Body of pancreas (tissue), 4 donors: ENCODE measurements at regions not wholly inside any gene's neighbourhood (a gene's known extent, or its start where the extent isn't known, plus 50 kb on each side); places are given as distances from the start of the nearest gene placed in this dataset.

Source experiments
- POLR2A ChIP-seq, 3 donors: fragments of 450-650 bp; IDR thresholded peaks; one replicate each; pipeline ENCODE4 v1.6.1; 2016; ENCODE audit warnings: antibody characterized with exemption in 3 of 3, mild to moderate bottlenecking in 2 of 3
- TF ChIP-seq, protein P1 (sequence below), 7 experiments: fragments of 450-650 bp in 4 of 7; fragments of 200-600 bp in 3 of 7; sonication (generic) in 3 of 7; IDR thresholded peaks; one replicate each; pipeline ENCODE4 v1.5.1; 2016 to 2019; ENCODE audit warnings: antibody characterized with exemption in 7 of 7

- TF ChIP-seq POLR2A (IDR thresholded peaks at IDR 0.05), result no peak
- TF ChIP-seq, protein P1, sequence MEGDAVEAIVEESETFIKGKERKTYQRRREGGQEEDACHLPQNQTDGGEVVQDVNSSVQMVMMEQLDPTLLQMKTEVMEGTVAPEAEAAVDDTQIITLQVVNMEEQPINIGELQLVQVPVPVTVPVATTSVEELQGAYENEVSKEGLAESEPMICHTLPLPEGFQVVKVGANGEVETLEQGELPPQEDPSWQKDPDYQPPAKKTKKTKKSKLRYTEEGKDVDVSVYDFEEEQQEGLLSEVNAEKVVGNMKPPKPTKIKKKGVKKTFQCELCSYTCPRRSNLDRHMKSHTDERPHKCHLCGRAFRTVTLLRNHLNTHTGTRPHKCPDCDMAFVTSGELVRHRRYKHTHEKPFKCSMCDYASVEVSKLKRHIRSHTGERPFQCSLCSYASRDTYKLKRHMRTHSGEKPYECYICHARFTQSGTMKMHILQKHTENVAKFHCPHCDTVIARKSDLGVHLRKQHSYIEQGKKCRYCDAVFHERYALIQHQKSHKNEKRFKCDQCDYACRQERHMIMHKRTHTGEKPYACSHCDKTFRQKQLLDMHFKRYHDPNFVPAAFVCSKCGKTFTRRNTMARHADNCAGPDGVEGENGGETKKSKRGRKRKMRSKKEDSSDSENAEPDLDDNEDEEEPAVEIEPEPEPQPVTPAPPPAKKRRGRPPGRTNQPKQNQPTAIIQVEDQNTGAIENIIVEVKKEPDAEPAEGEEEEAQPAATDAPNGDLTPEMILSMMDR (IDR thresholded peaks at IDR 0.05), result no peak
Measured at GRCh38 chr1:190608282-190608681, 130.6 kb upstream of the BRINP3 start.
